Adrenal gland (tissue), 5 donors: ENCODE measurements at regions not wholly inside any gene's neighbourhood (a gene's known extent, or its start where the extent isn't known, plus 50 kb on each side); places are given as distances from the start of the nearest gene placed in this dataset.

Source experiments
- POLR2A ChIP-seq, 2 donors: fragments of 450-650 bp; IDR thresholded peaks; one replicate each; pipeline ENCODE4 v1.6.1; 2017; ENCODE audit warnings: antibody characterized with exemption in 2 of 2, mild to moderate bottlenecking in 2 of 2, moderate library complexity in 1 of 2
- TF ChIP-seq, protein P1 (sequence below), 6 experiments: fragments of 450-650 bp in 4 of 6; fragments of 200-600 bp in 2 of 6; sonication (generic) in 1 of 6; IDR thresholded peaks; 1 replicate in 5 of 6; 2 replicates in 1 of 6; pipeline versions ENCODE4 v1.5.1 to v1.8.0; 2016 to 2021; ENCODE audit warnings: antibody characterized with exemption in 6 of 6, mild to moderate bottlenecking in 2 of 6, moderate library complexity in 1 of 6
- donor health status: DM: no; HTN: no; CAD: no.

DNA sequence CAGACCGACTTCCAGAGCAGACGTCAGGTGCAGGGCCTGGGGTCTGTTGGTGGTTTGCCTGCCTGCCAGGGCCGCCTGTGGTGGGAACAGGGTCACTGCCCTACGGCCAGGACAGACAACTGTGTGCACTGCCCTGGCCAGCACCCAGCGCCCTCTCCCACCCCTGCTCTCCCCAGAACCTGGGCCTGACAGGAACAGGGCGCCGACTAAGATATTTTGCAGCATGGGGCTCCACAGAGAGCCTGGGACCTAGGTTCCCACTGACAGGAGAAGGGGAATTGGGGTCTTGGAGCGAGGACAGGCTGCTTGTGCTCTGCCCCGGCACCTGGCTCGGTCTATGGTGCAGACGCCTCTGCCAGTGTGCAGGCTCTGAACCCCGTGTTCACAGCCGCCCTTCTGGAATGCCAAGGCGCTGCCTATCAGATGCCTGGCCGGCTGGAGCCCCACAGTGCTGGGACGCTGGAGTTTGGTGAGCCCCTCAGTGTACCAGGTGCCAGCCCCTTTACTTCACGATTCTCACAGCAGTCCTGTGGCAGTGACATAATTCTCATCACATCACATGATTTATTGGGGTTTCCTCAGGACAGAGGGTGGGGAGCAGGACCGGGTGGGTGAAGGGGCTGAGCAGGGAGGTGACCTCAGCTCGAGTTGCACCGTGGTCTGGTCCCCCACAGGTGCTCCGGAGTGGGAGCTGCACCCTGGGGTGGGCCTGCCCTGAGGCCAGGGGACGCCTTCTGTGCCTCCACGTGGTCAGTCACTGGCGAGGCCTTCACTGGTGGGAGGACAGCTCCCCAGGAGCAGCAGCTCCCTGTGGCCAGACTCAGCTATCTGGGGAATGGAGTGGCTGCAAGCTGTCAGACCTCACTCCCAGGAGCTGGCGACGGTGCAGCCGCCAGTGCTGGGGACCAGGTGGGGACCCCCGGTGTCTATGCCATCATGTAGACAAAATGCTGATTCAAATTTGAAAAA is 113.8 kb upstream of the LRPAP1 start:
- TF ChIP-seq, protein P1, sequence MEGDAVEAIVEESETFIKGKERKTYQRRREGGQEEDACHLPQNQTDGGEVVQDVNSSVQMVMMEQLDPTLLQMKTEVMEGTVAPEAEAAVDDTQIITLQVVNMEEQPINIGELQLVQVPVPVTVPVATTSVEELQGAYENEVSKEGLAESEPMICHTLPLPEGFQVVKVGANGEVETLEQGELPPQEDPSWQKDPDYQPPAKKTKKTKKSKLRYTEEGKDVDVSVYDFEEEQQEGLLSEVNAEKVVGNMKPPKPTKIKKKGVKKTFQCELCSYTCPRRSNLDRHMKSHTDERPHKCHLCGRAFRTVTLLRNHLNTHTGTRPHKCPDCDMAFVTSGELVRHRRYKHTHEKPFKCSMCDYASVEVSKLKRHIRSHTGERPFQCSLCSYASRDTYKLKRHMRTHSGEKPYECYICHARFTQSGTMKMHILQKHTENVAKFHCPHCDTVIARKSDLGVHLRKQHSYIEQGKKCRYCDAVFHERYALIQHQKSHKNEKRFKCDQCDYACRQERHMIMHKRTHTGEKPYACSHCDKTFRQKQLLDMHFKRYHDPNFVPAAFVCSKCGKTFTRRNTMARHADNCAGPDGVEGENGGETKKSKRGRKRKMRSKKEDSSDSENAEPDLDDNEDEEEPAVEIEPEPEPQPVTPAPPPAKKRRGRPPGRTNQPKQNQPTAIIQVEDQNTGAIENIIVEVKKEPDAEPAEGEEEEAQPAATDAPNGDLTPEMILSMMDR (IDR thresholded peaks at IDR 0.05): no peak
- TF ChIP-seq POLR2A (IDR thresholded peaks at IDR 0.05): no peak
